ENCODE measurements at regions not wholly inside any gene's neighbourhood (a gene's known extent, or its start where the extent isn't known, plus 50 kb on each side); places are given as distances from the start of the nearest gene placed in this dataset.

- Histone ChIP-seq H3K27ac (no peak overlapping the region), H3K4me3 (no peak overlapping the region), H3K9me3 (ENCODE audit: low read depth) (no peaks in the 10 kb centered on the region), H4K20me1 (ENCODE audit: insufficient read depth, poor library complexity, severe bottlenecking) (no peaks in the 10 kb centered on the region), H3K79me2 (no peaks in the 10 kb centered on the region), H3K4me2 (no peak overlapping the region), H3K4me1 (ENCODE audit: insufficient read depth) (no peaks in the 10 kb centered on the region), H3K9me2 (replicated peaks; ENCODE audit: insufficient read depth) (no peaks in the 10 kb centered on the region), H2AFZ (no peak overlapping the region), H3K36me3 (replicated peaks; ENCODE audit: insufficient read depth, low read depth) (no peaks in the 10 kb centered on the region), H3K27me3 (no peaks in the 10 kb centered on the region)
- DNase-seq (ENCODE audit: low spot score) = no peak
- TF ChIP-seq EZH2phosphoT487 (IDR thresholded peaks at IDR 0.05; ENCODE audit: low read depth, severe bottlenecking, unreplicated experiment) (no peak), EZH2 (IDR thresholded peaks at IDR 0.05; ENCODE audit: borderline replicate concordance) (no peak), CTCF (IDR thresholded peaks at IDR 0.05; ENCODE audit: poor library complexity) (no peak)
- 98% methylated on average over 3 of the region's 3 CpGs for WGBS (ENCODE audit: low lambda C conversion rate, missing lambda C conversion rate)
Observed at GRCh38 chr12:13486794-13487193, 290.3 kb downstream of the EMP1 start.

- TF ChIP-seq CTCF (IDR thresholded peaks at IDR 0.05; ENCODE audit: poor library complexity) = no peak
- TF ChIP-seq EZH2 (IDR thresholded peaks at IDR 0.05; ENCODE audit: borderline replicate concordance) = no peak
- no peak for TF ChIP-seq EZH2phosphoT487 (IDR thresholded peaks at IDR 0.05; ENCODE audit: low read depth, severe bottlenecking, unreplicated experiment)
- no peak for DNase-seq (ENCODE audit: low spot score)
- Histone ChIP-seq H3K9me3 (ENCODE audit: low read depth) (no peaks in the 10 kb centered on the region), H2AFZ (no peak overlapping the region), H3K4me3 (no peak overlapping the region), H3K4me2 (no peak overlapping the region), H3K4me1 (ENCODE audit: insufficient read depth) (no peaks in the 10 kb centered on the region), H3K27ac (no peak overlapping the region), H3K79me2 (no peaks in the 10 kb centered on the region), H3K9me2 (replicated peaks; ENCODE audit: insufficient read depth) (no peaks in the 10 kb centered on the region), H3K36me3 (replicated peaks; ENCODE audit: insufficient read depth, low read depth) (no peaks in the 10 kb centered on the region), H3K27me3 (no peaks in the 10 kb centered on the region), H4K20me1 (ENCODE audit: insufficient read depth, poor library complexity, severe bottlenecking) (no peaks in the 10 kb centered on the region)
- 85% methylated on average over 6 of the region's 6 CpGs for WGBS (ENCODE audit: low lambda C conversion rate, missing lambda C conversion rate)
Observed at GRCh38 chr12:13478650-13479181, 282.2 kb downstream of the EMP1 start.

- H3K4me1 ChIP-seq (ENCODE audit: insufficient read depth) = no peaks in the 10 kb centered on the region
- no peaks in the 10 kb centered on the region for H4K20me1 ChIP-seq (ENCODE audit: insufficient read depth, poor library complexity, severe bottlenecking)
- H3K4me2 ChIP-seq = no peak overlapping the region
Observed at GRCh38 chr12:13474381-13474780, 277.9 kb downstream of the EMP1 start.

More at GRCh38 chr12:13474381-13474780, 277.9 kb downstream of the EMP1 start:
- no peak overlapping the region for H3K27ac ChIP-seq
- 63% methylated on average over 1 of the region's 1 CpG for WGBS (ENCODE audit: low lambda C conversion rate, missing lambda C conversion rate)
- H3K4me3 ChIP-seq = no peak overlapping the region
- no peaks in the 10 kb centered on the region for H3K27me3 ChIP-seq
- no peaks in the 10 kb centered on the region for H3K79me2 ChIP-seq
- H3K9me3 ChIP-seq (ENCODE audit: low read depth) = no peaks in the 10 kb centered on the region
- no peaks in the 10 kb centered on the region for H3K9me2 ChIP-seq (replicated peaks; ENCODE audit: insufficient read depth)
- no peak for DNase-seq (ENCODE audit: low spot score)
- H2AFZ ChIP-seq = no peak overlapping the region
- no peaks in the 10 kb centered on the region for H3K36me3 ChIP-seq (replicated peaks; ENCODE audit: insufficient read depth, low read depth)
- TF ChIP-seq EZH2 (IDR thresholded peaks at IDR 0.05; ENCODE audit: borderline replicate concordance) (no peak), EZH2phosphoT487 (IDR thresholded peaks at IDR 0.05; ENCODE audit: low read depth, severe bottlenecking, unreplicated experiment) (no peak), CTCF (IDR thresholded peaks at IDR 0.05; ENCODE audit: poor library complexity) (no peak)
